GM06990 (cell line): ENCODE measurements at regions not wholly inside any gene's neighbourhood (a gene's known extent, or its start where the extent isn't known, plus 50 kb on each side); places are given as distances from the start of the nearest gene placed in this dataset.

Source experiments
- DNase-seq: peaks from one replicate; pipeline ENCODE4 v3.0.0-alpha.2; 2011; ENCODE audit not compliant: insufficient read length; ENCODE audit errors: extremely low read depth
- H3K27me3 ChIP-seq: replicated peaks from 2 replicates; pipeline ENCODE4 v1.6.0; 2011; ENCODE audit warnings: low read length; ENCODE audit not compliant: control insufficient read depth, insufficient read depth
- H3K36me3 ChIP-seq: 2 replicates; pipeline ENCODE4 v1.5.1; 2011; ENCODE audit warnings: low read length; ENCODE audit not compliant: control insufficient read depth, insufficient read depth
- H3K4me3 ChIP-seq: replicated peaks from 2 replicates; pipeline ENCODE4 v1.5.1; 2011; ENCODE audit warnings: low read depth, mild to moderate bottlenecking, control low read depth, low read length
- CTCF ChIP-seq: IDR thresholded peaks from 2 replicates; pipeline ENCODE4 v1.5.1; 2011; ENCODE audit warnings: low read length, control low read depth, mild to moderate bottlenecking, inconsistent platforms; ENCODE audit not compliant: insufficient read depth, poor library complexity, severe bottlenecking

GRCh38 chr1:90834354-90834885, 117.3 kb upstream of the BARHL2 start:
- H3K27me3 ChIP-seq = no peaks in the 10 kb centered on the region; the same call in none of the 2 replicates
- no peak for TF ChIP-seq CTCF
- H3K36me3 ChIP-seq = no peaks in the 10 kb centered on the region
- DNase-seq = no peak
- no peak overlapping the region for H3K4me3 ChIP-seq

GRCh38 chr1:90833466-90834110, 116.5 kb upstream of the BARHL2 start:
- DNase-seq = no peak
- no peaks in the 10 kb centered on the region for H3K36me3 ChIP-seq
- TF ChIP-seq CTCF = no peak
- H3K4me3 ChIP-seq = no peak overlapping the region
- H3K27me3 ChIP-seq = no peaks in the 10 kb centered on the region; the same call in none of the 2 replicates

GRCh38 chr1:90831910-90832309, 114.8 kb upstream of the BARHL2 start:
- no peak overlapping the region for H3K4me3 ChIP-seq
- H3K27me3 ChIP-seq = no peaks in the 10 kb centered on the region; the same call in none of the 2 replicates
- DNase-seq = no peak
- H3K36me3 ChIP-seq = no peaks in the 10 kb centered on the region
- TF ChIP-seq CTCF = no peak

GRCh38 chr1:90826834-90827233, 109.7 kb upstream of the BARHL2 start:
- DNase-seq = no peak
- TF ChIP-seq CTCF = no peak
- Histone ChIP-seq H3K4me3 (no peak overlapping the region), H3K27me3 (no peaks in the 10 kb centered on the region; the same call in 1 of the 2 replicates), H3K36me3 (no peaks in the 10 kb centered on the region)

GRCh38 chr1:90826024-90826423, 108.9 kb upstream of the BARHL2 start:
- H3K36me3 ChIP-seq = no peaks in the 10 kb centered on the region
- no peak overlapping the region for H3K4me3 ChIP-seq
- DNase-seq = no peak
- TF ChIP-seq CTCF = no peak
- H3K27me3 ChIP-seq = no peaks in the 10 kb centered on the region; the same call in 1 of the 2 replicates
